Colonic mucosa (tissue), 4 donors: ENCODE measurements at regions not wholly inside any gene's neighbourhood (a gene's known extent, or its start where the extent isn't known, plus 50 kb on each side); places are given as distances from the start of the nearest gene placed in this dataset.

ENCODE experiments used
- DNase-seq: peaks from one replicate; pipeline ENCODE4 v3.0.0-alpha.2; 2020
- H3K27ac ChIP-seq: fragments of 200-600 bp; one replicate; pipeline ENCODE4 v1.8.0; 2021
- H3K27me3 ChIP-seq: fragments of 200-600 bp; one replicate; pipeline ENCODE4 v1.8.0; 2021
- H3K36me3 ChIP-seq: fragments of 200-600 bp; one replicate; pipeline ENCODE4 v1.8.0; 2021
- H3K4me1 ChIP-seq: fragments of 200-600 bp; one replicate; pipeline ENCODE4 v1.8.0; 2021; ENCODE audit warnings: mild to moderate bottlenecking
- H3K4me3 ChIP-seq: fragments of 200-600 bp; one replicate; pipeline ENCODE4 v1.8.0; 2021
- H3K9ac ChIP-seq, 2 donors: one replicate each; pipeline ENCODE4 v1.7.0; 2013; ENCODE audit warnings: control low read depth in 2 of 2, low read depth in 2 of 2, low read length in 2 of 2
- H3K9me3 ChIP-seq: fragments of 200-600 bp; one replicate; pipeline ENCODE4 v1.8.0; 2021
- CTCF ChIP-seq: fragments of 200-600 bp; IDR thresholded peaks from one replicate; pipeline ENCODE4 v1.8.0; 2022; ENCODE audit warnings: antibody characterized with exemption, mild to moderate bottlenecking
- intact Hi-C: fragments of 100-400 bp; cut with DNase I; formaldehyde crosslinking; loops from one replicate; pipeline ENCODE4 v1.14.1; 2022
- donor health status: healthy.
- donor health status: DM: no; HTN: no; CAD: no.
- donor health status: DM: no; HTN: no; CAD: no.

- no peak for TF ChIP-seq CTCF
- no peaks in the 10 kb centered on the region for H3K36me3 ChIP-seq
- no peak for DNase-seq
Observed at GRCh38 chr5:89377767-89378455, 494.9 kb upstream of the MEF2C start.

GRCh38 chr5:89374818-89375521 lies 492.0 kb upstream of the MEF2C start:
- Histone ChIP-seq H3K4me3 (no peak overlapping the region), H3K4me1 (peaks cover 5% of the 10 kb centered on the region), H3K27ac (peak overlapping the region; percentile 29), H3K36me3 (no peaks in the 10 kb centered on the region), H3K27me3 (no peaks in the 10 kb centered on the region), H3K9me3 (no peaks in the 10 kb centered on the region), H3K9ac (no peak overlapping the region)
- peak; percentile 20 for DNase-seq
- intact Hi-C loops, result no loop called here
- no peak for TF ChIP-seq CTCF

More at GRCh38 chr5:89377767-89378455, 494.9 kb upstream of the MEF2C start:
- Histone ChIP-seq H3K4me3 (no peak overlapping the region), H3K27me3 (no peaks in the 10 kb centered on the region), H3K4me1 (peaks cover 5% of the 10 kb centered on the region), H3K9ac (no peak overlapping the region), H3K27ac (no peak overlapping the region), H3K9me3 (no peaks in the 10 kb centered on the region)
- intact Hi-C loops, result no loop called here

GRCh38 chr5:89374144-89374784 lies 491.3 kb upstream of the MEF2C start:
- TF ChIP-seq CTCF, result no peak
- peak; percentile 72 for DNase-seq
- H3K4me3 ChIP-seq, result no peak overlapping the region
- H3K9ac ChIP-seq, result no peak overlapping the region
- peaks cover 5% of the 10 kb centered on the region for H3K4me1 ChIP-seq
- intact Hi-C loops, result no loop called here
- H3K27me3 ChIP-seq, result no peaks in the 10 kb centered on the region
- H3K9me3 ChIP-seq, result no peaks in the 10 kb centered on the region
- no peaks in the 10 kb centered on the region for H3K36me3 ChIP-seq
- H3K27ac ChIP-seq, result peak overlapping the region; percentile 29

GRCh38 chr5:89372176-89372575 lies 489.2 kb upstream of the MEF2C start:
- H3K36me3 ChIP-seq, result no peaks in the 10 kb centered on the region
- no peak for DNase-seq
- no peak overlapping the region for H3K4me3 ChIP-seq
- TF ChIP-seq CTCF, result no peak
- no peaks in the 10 kb centered on the region for H3K9me3 ChIP-seq
- no peak overlapping the region for H3K27ac ChIP-seq
- no peaks in the 10 kb centered on the region for H3K27me3 ChIP-seq
- no peak overlapping the region for H3K9ac ChIP-seq
- peaks cover 5% of the 10 kb centered on the region for H3K4me1 ChIP-seq
- intact Hi-C loops, result no loop called here

- TF ChIP-seq CTCF, result no peak
- DNase-seq, result no peak
- Histone ChIP-seq H3K9me3 (no peaks in the 10 kb centered on the region), H3K27ac (no peak overlapping the region), H3K36me3 (no peaks in the 10 kb centered on the region), H3K27me3 (no peaks in the 10 kb centered on the region), H3K9ac (no peak overlapping the region), H3K4me1 (peaks cover 5% of the 10 kb centered on the region), H3K4me3 (no peak overlapping the region)
- intact Hi-C loops, result no loop called here
Observed at GRCh38 chr5:89371646-89372045, 488.7 kb upstream of the MEF2C start.
